ENCODE measurements at regions not wholly inside any gene's neighbourhood (a gene's known extent, or its start where the extent isn't known, plus 50 kb on each side); places are given as distances from the start of the nearest gene placed in this dataset.
"Not testable (repeated sequence)": the region's sequence is repeated elsewhere in the genome, so short reads cannot be mapped to it uniquely, and the experiment has no call there.

DNA sequence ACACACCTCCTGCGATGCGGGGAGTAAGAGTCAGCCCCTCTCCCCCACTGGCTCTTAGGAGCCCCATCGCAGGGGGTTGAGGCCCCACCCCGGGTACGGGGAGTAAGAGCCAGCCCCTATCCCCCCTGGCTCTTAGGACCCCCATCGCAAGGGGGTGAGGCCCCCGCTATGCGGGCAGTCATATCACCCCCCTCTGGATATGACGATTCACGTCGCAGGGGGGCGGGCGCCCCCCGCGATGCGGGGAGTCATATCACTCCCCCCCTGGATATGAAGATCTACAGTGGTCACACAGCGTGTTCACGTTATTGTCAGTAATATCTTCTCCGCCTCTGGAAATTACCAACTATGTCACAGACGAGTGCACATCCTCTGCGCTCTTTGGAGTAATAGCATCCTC is 61.1 kb downstream of the DEFB131A start:
- not testable (repeated sequence) for DNase-seq

GRCh38 chr4:9506672-9507071 is 62.5 kb downstream of the DEFB131A start:
- not testable (repeated sequence) for DNase-seq

DNA sequence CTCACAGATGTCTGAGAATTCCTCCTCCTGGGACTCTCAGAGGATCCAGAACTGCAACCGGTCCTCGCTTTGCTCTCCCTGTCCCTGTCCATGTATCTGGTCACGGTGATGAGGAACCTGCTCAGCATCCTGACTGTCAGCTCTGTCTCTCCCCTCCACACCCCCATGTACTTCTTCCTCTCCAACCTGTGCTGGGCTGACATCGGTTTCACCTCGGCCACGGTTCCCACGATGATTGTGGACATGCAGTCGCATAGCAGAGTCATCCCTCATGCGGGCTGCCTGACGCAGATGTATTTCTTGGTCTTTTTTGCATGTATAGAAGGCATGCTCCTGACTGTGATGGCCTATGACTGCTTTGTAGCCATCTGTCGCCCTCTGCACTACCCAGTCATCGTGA is 68.7 kb downstream of the DEFB131A start:
- DNase-seq = not testable (repeated sequence)

- not testable (repeated sequence) for DNase-seq
Observed at GRCh38 chr4:9519631-9520030, 75.4 kb downstream of the DEFB131A start.

GRCh38 chr4:9522903-9523302 is 78.7 kb downstream of the DEFB131A start:
- DNase-seq = not testable (repeated sequence)

DNA sequence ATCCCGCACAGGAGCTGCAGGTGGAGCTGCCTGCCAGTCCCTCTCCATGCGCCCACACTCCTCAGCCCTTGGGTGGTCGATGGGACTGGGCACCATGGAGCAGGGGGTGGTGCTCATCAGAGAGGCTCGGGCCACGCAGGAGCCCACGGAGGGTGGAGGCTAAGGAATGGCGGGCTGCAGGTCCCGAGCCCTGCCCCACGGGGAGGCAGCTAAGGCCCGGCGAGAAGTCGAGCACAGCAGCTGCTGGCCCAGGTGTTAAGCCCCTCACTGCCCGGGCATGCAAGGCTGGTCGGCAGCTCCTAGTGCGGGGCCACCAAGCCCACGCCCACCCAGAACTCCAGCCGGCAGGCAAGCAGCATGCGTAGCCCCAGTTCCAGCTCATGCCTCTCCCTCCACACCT is 80.2 kb downstream of the DEFB131A start:
- DNase-seq = not testable (repeated sequence)

DNA sequence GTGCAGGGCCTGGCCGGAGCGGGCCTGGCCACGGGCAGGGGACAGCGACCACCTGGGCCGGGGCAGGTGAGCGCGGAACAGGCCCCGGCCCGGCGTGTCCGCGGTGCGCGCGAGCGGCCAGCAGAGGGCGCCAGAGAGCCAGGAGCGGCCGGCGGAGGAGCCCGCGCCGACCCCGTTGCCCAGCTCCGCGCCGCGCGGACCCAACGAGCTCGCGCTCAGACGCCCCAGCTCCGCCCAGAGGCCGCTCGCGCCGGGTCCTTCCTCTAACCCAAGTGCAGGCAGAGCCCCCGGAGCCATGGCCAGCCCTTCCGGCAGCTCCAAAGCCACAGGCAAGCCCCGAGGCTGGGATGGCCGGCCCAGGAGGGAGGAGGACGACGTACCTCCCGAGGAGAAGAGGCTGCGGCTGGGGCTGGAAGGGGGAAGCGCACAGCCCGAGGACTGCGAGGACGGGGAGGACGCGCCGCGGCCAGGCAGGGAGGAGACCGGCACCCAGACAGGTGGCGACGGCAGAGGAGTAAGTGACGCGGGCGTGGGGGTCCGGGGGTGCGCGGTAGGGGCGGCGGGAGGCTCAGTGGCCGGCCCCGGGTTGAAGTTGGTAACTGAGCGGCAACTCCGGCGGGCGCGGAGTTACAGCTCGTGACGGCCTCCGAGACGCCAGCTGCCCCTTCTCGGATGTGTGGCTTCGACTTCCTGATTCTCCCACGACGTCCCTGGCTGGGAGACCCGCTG is 88.1 kb downstream of the DEFB131A start:
- peak; percentile 54 to 57 for DNase-seq

GRCh38 chr4:9532863-9533192 is 88.6 kb downstream of the DEFB131A start:
- not testable (repeated sequence) for DNase-seq

DNA sequence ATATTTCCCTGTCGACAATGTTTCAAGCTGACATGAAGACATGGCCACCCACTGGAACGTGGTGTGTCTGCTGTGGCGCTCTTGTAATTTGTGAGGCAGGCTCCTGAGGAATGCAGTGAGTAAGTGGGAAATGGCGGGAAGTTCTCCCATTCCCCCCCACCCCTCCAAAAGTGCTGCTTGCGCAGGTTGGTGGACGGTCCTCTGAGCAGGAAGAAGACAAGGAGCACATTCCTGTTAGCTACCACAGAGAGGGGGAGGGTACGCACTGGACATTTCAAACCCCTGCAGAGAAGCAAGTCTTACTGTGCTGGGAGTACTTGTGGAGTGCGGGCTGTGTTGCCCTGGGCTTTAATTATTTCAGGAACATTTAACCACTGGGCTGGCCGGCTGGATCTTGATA is 92.9 kb downstream of the DEFB131A start:
- not testable (repeated sequence) for DNase-seq

GRCh38 chr4:9539939-9540520 is 95.8 kb downstream of the DEFB131A start:
- DNase-seq = not testable (repeated sequence)

- DNase-seq = not testable (repeated sequence)
Observed at GRCh38 chr4:9541388-9541915, 97.2 kb downstream of the DEFB131A start.

DNA sequence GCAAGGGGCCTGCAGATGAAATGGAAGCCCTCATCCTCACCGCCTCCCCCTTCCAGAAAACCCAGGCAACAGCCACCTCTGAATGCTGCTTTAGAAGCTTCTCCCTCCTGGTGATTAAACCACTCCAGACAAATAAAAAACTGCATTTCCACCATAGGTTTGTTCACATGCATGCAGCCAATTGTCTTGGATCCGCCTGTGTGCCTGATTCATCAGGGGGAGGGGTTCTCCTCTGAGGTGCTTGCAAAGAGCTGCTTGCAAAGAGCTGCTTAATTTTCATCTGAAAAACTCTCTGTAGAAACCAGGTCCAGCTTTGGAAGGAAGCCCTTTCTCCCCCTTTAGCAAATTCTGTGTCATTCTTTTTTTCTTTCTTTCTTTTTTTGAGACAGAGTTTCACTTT is 100.6 kb downstream of the DEFB131A start:
- not testable (repeated sequence) for DNase-seq

DNA sequence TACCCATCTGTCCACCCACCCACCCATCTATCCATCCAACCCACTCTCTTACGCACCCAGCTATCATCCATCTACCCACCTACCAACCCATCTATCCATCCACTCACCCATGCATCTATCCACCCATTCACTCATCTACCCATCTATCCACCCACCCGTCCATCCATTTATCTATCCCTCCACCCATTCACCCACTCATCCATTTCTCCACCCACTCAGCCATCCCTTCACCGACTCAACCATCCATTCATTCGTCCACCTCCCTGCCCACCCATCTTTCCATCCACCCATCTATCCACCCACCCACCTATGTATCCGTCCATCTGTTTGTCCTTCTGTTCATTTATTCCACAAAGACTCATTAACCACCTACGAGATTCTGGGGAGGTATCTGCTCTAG is 103.3 kb downstream of the DEFB131A start:
- DNase-seq = not testable (repeated sequence)

DNA sequence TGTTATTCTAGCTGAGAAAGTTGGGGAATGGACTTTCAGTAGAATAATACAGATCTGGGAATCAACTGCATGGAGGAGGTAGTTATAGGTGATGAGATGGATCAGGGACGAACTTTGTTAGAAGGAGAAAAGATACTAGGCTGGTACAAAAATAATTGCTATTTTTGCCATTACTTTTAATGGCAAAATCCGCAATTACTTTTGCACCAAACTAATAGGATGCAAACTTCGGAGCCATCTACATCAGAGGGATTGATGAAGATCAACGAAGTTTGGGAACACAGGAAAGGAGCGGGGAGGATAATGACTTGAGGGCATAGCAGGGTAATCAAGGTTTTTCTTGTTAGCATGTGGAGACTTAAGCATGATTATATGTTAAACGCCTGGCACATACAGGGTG is 111.9 kb downstream of the DEFB131A start:
- not testable (repeated sequence) for DNase-seq

DNA sequence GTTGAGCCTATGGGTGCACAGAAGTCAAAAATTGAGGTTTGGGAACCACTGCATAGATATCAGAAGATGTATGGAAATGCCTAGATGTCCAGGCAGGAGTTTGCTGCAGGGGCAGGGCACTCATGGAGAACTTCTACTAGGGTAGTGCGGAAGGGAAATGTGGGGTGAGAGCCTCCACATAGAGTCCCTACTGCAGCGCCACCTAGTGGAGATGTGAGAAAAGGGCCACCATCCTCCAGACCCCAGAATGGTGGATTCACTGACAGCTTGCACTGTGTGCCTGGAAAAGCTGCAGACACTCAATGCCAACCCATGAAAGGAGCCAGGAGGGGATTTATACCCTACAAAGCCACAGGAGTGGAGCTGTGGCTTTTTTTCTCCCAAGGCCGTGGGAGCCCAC is 133.7 kb downstream of the DEFB131A start:
- not testable (repeated sequence) for DNase-seq

DNA sequence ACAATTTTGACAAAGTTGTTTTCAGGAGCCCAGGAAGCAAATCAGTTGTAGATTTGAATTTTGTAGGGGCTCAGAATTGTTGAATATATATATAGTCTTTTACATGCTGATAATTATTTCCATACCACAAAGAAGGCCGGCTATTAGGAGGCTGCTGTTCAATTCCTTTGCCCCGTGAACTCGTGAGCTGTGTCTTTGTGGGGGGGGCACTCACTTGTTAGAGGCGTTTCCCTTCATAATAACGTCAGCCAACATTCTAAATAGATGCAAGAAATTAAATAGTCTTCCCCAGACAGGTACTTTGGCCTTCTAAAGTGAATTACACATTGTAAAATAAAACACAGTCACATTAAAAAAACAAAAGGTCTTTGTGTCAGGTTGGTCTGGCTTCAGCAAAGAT is 138.7 kb downstream of the DEFB131A start:
- not testable (repeated sequence) for DNase-seq

DNA sequence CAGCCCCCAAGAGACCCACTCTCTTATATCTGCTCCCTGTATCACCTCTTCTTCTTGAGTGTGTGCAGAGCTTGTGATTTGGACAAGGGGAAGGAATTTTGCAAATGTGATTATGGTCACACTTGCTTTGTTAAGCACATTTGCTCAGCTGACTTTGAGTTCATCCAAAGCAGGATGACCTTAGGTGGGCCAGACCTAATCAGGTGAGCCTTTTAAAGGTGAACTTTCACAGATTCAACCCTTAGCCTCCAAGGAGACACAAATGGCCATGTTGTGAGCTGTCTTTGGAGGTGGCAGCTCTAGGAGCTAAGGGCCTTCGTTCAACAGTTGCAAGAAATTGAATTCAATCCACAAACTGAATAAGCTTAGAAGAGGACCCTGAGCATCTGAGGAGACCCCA is 147.8 kb downstream of the DEFB131A start:
- DNase-seq = no peak

GRCh38 chr4:9594948-9595347 is 150.7 kb downstream of the DEFB131A start:
- no peak for DNase-seq

DNA sequence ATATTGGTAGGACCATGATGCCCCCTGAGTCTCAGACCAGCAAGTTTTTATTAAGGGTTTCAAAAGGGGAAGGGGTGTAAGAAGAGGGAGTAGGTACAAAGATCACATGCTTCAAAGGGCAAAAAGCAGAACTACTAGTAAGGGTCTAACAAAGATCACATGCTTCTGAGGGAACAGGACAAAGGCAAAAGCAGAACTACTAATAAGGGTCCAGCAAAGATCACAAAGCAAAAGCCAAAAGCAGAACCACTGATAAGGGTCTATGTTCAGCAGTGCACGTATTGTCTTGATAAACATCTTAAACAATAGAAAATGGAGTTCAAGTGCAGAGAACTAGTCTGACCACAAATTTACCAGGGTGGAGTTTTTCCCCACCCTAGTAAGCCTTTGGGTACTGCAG is 151.3 kb downstream of the DEFB131A start:
- DNase-seq = peak; percentile 64

GRCh38 chr4:9599266-9599665 is 155.1 kb downstream of the DEFB131A start:
- DNase-seq = no peak

DNA sequence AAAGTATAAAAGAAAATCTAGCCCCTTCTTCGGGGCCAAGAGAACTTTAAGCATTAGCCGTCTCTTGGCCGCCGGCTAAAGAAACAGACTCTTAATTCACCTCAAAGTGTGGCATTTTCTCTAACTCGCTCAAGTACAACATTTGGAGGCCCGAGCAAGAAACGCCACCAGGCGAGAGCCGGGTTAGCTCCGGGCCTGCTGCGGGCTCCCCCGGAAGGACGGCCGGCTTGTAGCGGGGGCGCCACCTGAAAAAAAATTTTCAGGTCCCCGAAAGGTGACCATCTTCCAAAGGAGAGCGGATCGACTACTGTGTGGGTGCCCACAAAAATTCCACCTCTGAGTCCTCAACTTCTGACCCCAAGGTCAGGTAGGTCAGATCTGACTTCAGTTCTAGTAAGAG is 156.0 kb downstream of the DEFB131A start:
- no peak for DNase-seq

- DNase-seq = no peak
Observed at GRCh38 chr4:9602389-9602914, 158.2 kb downstream of the DEFB131A start.

DNA sequence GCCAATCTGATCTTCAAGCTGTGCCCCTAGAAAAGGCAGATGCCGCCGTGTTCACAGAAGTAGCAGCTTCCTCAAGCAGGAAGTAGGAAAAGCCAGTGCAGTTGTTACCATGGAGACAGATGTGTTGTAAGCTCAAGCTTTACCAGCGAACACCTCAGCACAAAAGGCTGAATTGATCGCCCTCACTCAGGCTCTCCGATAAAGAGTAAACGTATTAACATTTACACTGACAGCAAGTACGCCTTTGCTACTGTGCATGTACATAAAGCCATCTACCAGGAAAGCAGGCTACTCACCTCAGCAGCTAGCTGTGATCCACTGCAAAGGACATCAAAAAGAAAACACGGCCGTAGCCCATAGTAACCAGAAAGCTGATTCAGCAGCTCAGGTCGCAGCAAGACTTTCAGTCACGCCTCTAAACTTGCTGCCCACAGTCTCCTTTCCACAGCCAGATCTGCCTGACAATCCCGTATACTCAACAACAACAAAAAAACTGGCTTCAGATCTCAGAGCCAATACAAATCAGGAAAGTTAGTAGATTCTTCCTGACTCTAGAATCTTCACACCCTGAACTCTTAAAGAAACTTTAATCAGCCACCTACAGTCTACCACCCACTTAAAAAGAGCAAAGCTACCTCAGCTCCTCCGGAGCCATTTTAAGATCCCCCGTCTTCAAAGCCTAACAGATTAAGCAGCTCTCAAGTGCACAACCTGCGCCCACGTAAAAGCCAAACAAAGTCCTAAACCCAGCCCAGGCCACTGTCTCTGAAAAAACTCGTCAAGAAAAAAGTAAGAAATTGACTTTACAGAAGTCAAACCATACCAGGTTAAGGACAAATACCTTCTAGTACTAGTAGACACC is 160.0 kb downstream of the DEFB131A start:
- DNase-seq = peak; percentile 31 to 54
